Dendritic cell treated with granulocyte-macrophage colony-stimulating factor and Interleukin-4, amounts not matched to agents 40 ng/mL and 50 ng/mL, for 4 days (primary cell): ENCODE measurements at regions not wholly inside any gene's neighbourhood (a gene's known extent, or its start where the extent isn't known, plus 50 kb on each side); places are given as distances from the start of the nearest gene placed in this dataset.

Experiments used
- H3K27ac Mint-ChIP-seq: one replicate; pipeline ENCODE4 v1.8.0; 2022; ENCODE audit warnings: mild to moderate bottlenecking, mixed read lengths
- H3K27me3 Mint-ChIP-seq: one replicate; pipeline ENCODE4 v1.8.0; 2022; ENCODE audit warnings: mild to moderate bottlenecking, mixed read lengths
- H3K36me3 Mint-ChIP-seq: one replicate; pipeline ENCODE4 v1.8.0; 2022; ENCODE audit warnings: low read depth, mixed read lengths
- H3K4me1 Mint-ChIP-seq: one replicate; pipeline ENCODE4 v1.8.0; 2022; ENCODE audit warnings: low read depth, mixed read lengths
- H3K4me3 Mint-ChIP-seq: one replicate; pipeline ENCODE4 v1.8.0; 2022; ENCODE audit warnings: mild to moderate bottlenecking, moderate library complexity, mixed read lengths
- H3K9me3 Mint-ChIP-seq: one replicate; pipeline ENCODE4 v1.8.0; 2022; ENCODE audit warnings: mixed read lengths
- intact Hi-C: fragments of 100-400 bp; cut with micrococcal nuclease; formaldehyde crosslinking; loops from one replicate; pipeline ENCODE4 v1.15.0; 2022

- H3K27ac Mint-ChIP-seq, result no peak overlapping the region
- no peak overlapping the region for H3K4me3 Mint-ChIP-seq
- H3K9me3 Mint-ChIP-seq, result peaks cover 29% of the 10 kb centered on the region
- no peaks in the 10 kb centered on the region for H3K36me3 Mint-ChIP-seq
- no peaks in the 10 kb centered on the region for H3K27me3 Mint-ChIP-seq
- intact Hi-C loops, result no loop called here
- H3K4me1 Mint-ChIP-seq, result no peaks in the 10 kb centered on the region
Observed at GRCh38 chr13:22569811-22570210, 611.0 kb upstream of the SGCG start.

GRCh38 chr13:22589880-22590279 is 590.9 kb upstream of the SGCG start:
- intact Hi-C loops, result no loop called here
- Mint-ChIP-seq H3K27me3 (no peaks in the 10 kb centered on the region), H3K4me1 (no peaks in the 10 kb centered on the region), H3K27ac (no peak overlapping the region), H3K36me3 (no peaks in the 10 kb centered on the region), H3K9me3 (peaks cover 71% of the 10 kb centered on the region), H3K4me3 (no peak overlapping the region)

GRCh38 chr13:22592515-22592914 is 588.3 kb upstream of the SGCG start:
- Mint-ChIP-seq H3K27ac (no peak overlapping the region), H3K4me3 (no peak overlapping the region), H3K9me3 (peaks cover 46% of the 10 kb centered on the region), H3K36me3 (no peaks in the 10 kb centered on the region), H3K4me1 (no peaks in the 10 kb centered on the region), H3K27me3 (no peaks in the 10 kb centered on the region)
- intact Hi-C loops, result no loop called here

- H3K27ac Mint-ChIP-seq, result no peak overlapping the region
- no peaks in the 10 kb centered on the region for H3K4me1 Mint-ChIP-seq
- intact Hi-C loops, result no loop called here
- H3K27me3 Mint-ChIP-seq, result no peaks in the 10 kb centered on the region
- peaks cover 31% of the 10 kb centered on the region for H3K9me3 Mint-ChIP-seq
- H3K4me3 Mint-ChIP-seq, result no peak overlapping the region
- no peaks in the 10 kb centered on the region for H3K36me3 Mint-ChIP-seq
Observed at GRCh38 chr13:22594041-22594440, 586.7 kb upstream of the SGCG start.

GRCh38 chr13:22596171-22596863 is 584.5 kb upstream of the SGCG start:
- H3K9me3 Mint-ChIP-seq, result peaks cover 26% of the 10 kb centered on the region
- intact Hi-C loops, result no loop called here
- H3K27ac Mint-ChIP-seq, result no peak overlapping the region
- no peak overlapping the region for H3K4me3 Mint-ChIP-seq
- no peaks in the 10 kb centered on the region for H3K36me3 Mint-ChIP-seq
- no peaks in the 10 kb centered on the region for H3K4me1 Mint-ChIP-seq
- H3K27me3 Mint-ChIP-seq, result no peaks in the 10 kb centered on the region

- no peak overlapping the region for H3K27ac Mint-ChIP-seq
- no peak overlapping the region for H3K4me3 Mint-ChIP-seq
- no peaks in the 10 kb centered on the region for H3K36me3 Mint-ChIP-seq
- intact Hi-C loops, result no loop called here
- H3K27me3 Mint-ChIP-seq, result no peaks in the 10 kb centered on the region
- H3K9me3 Mint-ChIP-seq, result peaks cover 26% of the 10 kb centered on the region
- no peaks in the 10 kb centered on the region for H3K4me1 Mint-ChIP-seq
Observed at GRCh38 chr13:22599156-22599555, 581.6 kb upstream of the SGCG start.

GRCh38 chr13:22618002-22618401 is 562.8 kb upstream of the SGCG start:
- intact Hi-C loops, result no loop called here
- no peak overlapping the region for H3K27ac Mint-ChIP-seq
- H3K4me3 Mint-ChIP-seq, result no peak overlapping the region
- H3K4me1 Mint-ChIP-seq, result no peaks in the 10 kb centered on the region
- peaks cover 19% of the 10 kb centered on the region for H3K9me3 Mint-ChIP-seq
- no peaks in the 10 kb centered on the region for H3K36me3 Mint-ChIP-seq
- H3K27me3 Mint-ChIP-seq, result no peaks in the 10 kb centered on the region

GRCh38 chr13:22625691-22626090 is 555.1 kb upstream of the SGCG start:
- Mint-ChIP-seq H3K4me1 (no peaks in the 10 kb centered on the region), H3K27ac (no peak overlapping the region), H3K36me3 (no peaks in the 10 kb centered on the region), H3K9me3 (peaks cover 15% of the 10 kb centered on the region), H3K4me3 (no peak overlapping the region), H3K27me3 (no peaks in the 10 kb centered on the region)
- intact Hi-C loops, result no loop called here

- intact Hi-C loops, result no loop called here
- peaks cover 19% of the 10 kb centered on the region for H3K9me3 Mint-ChIP-seq
- no peak overlapping the region for H3K27ac Mint-ChIP-seq
- H3K36me3 Mint-ChIP-seq, result no peaks in the 10 kb centered on the region
- H3K4me3 Mint-ChIP-seq, result no peak overlapping the region
- H3K27me3 Mint-ChIP-seq, result no peaks in the 10 kb centered on the region
- no peaks in the 10 kb centered on the region for H3K4me1 Mint-ChIP-seq
Observed at GRCh38 chr13:22629374-22629773, 551.4 kb upstream of the SGCG start.

GRCh38 chr13:22642088-22642487 is 538.7 kb upstream of the SGCG start:
- intact Hi-C loops, result no loop called here
- Mint-ChIP-seq H3K27me3 (no peaks in the 10 kb centered on the region), H3K9me3 (peaks cover 69% of the 10 kb centered on the region), H3K36me3 (no peaks in the 10 kb centered on the region), H3K4me3 (no peak overlapping the region), H3K27ac (no peak overlapping the region), H3K4me1 (no peaks in the 10 kb centered on the region)

- H3K4me3 Mint-ChIP-seq, result no peak overlapping the region
- intact Hi-C loops, result no loop called here
- no peaks in the 10 kb centered on the region for H3K4me1 Mint-ChIP-seq
- H3K36me3 Mint-ChIP-seq, result no peaks in the 10 kb centered on the region
- H3K27me3 Mint-ChIP-seq, result no peaks in the 10 kb centered on the region
- H3K27ac Mint-ChIP-seq, result no peak overlapping the region
- peaks cover 57% of the 10 kb centered on the region for H3K9me3 Mint-ChIP-seq
Observed at GRCh38 chr13:22644941-22645340, 535.8 kb upstream of the SGCG start.

GRCh38 chr13:22647156-22647850 is 533.5 kb upstream of the SGCG start:
- H3K36me3 Mint-ChIP-seq, result no peaks in the 10 kb centered on the region

GRCh38 chr13:22648320-22648801 is 532.4 kb upstream of the SGCG start:
- no peaks in the 10 kb centered on the region for H3K27me3 Mint-ChIP-seq
- H3K4me1 Mint-ChIP-seq, result no peaks in the 10 kb centered on the region
- no peak overlapping the region for H3K4me3 Mint-ChIP-seq
- intact Hi-C loops, result no loop called here
- peaks cover 30% of the 10 kb centered on the region for H3K9me3 Mint-ChIP-seq
- no peaks in the 10 kb centered on the region for H3K36me3 Mint-ChIP-seq
- no peak overlapping the region for H3K27ac Mint-ChIP-seq

More at GRCh38 chr13:22647156-22647850, 533.5 kb upstream of the SGCG start:
- intact Hi-C loops, result no loop called here
- Mint-ChIP-seq H3K4me1 (no peaks in the 10 kb centered on the region), H3K4me3 (no peak overlapping the region), H3K27me3 (no peaks in the 10 kb centered on the region), H3K27ac (no peak overlapping the region), H3K9me3 (peaks cover 40% of the 10 kb centered on the region)

- Mint-ChIP-seq H3K4me3 (no peak overlapping the region), H3K9me3 (no peaks in the 10 kb centered on the region), H3K36me3 (no peaks in the 10 kb centered on the region), H3K27me3 (no peaks in the 10 kb centered on the region), H3K27ac (no peak overlapping the region), H3K4me1 (no peaks in the 10 kb centered on the region)
- intact Hi-C loops, result no loop called here
Observed at GRCh38 chr13:22652796-22653195, 528.0 kb upstream of the SGCG start.

- H3K4me1 Mint-ChIP-seq, result no peaks in the 10 kb centered on the region
- no peaks in the 10 kb centered on the region for H3K9me3 Mint-ChIP-seq
- no peaks in the 10 kb centered on the region for H3K27me3 Mint-ChIP-seq
- H3K36me3 Mint-ChIP-seq, result no peaks in the 10 kb centered on the region
- H3K4me3 Mint-ChIP-seq, result no peak overlapping the region
- no peak overlapping the region for H3K27ac Mint-ChIP-seq
- intact Hi-C loops, result no loop called here
Observed at GRCh38 chr13:22653866-22654265, 526.9 kb upstream of the SGCG start.
